HG03469 (cell line): ENCODE measurements at regions not wholly inside any gene's neighbourhood (a gene's known extent, or its start where the extent isn't known, plus 50 kb on each side); places are given as distances from the start of the nearest gene placed in this dataset.
"Not testable (repeated sequence)": the region's sequence is repeated elsewhere in the genome, so short reads cannot be mapped to it uniquely, and the experiment has no call there.

Experiments
- ATAC-seq: cut with Tn5 transposase; IDR thresholded peaks from one replicate; pipeline ENCODE4 v1.9.1; 2021; ENCODE audit warnings: mild to moderate bottlenecking, moderate library complexity, moderate number of reproducible peaks; ENCODE audit not compliant: unreplicated experiment

DNA sequence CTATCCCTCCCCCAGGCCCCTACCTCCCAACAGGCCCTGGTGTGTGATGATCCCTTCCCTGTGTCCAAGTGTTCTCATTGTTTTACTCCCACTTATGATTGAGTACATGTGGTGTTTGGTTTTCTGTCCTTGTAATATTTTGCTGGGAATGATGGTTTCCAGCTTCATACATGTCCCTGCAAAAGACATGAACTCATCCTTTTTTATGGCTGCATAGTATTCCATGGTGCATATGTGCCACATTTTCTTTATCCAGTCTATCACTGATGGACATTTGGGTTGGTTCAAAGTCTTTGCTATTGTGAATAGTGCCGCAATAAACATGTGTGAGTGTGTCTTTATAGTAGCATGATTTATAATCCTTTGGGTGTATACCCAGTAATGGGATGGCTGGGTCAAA, 151.7 kb downstream of the VSIG4 start:
- ATAC-seq, result not testable (repeated sequence)

DNA sequence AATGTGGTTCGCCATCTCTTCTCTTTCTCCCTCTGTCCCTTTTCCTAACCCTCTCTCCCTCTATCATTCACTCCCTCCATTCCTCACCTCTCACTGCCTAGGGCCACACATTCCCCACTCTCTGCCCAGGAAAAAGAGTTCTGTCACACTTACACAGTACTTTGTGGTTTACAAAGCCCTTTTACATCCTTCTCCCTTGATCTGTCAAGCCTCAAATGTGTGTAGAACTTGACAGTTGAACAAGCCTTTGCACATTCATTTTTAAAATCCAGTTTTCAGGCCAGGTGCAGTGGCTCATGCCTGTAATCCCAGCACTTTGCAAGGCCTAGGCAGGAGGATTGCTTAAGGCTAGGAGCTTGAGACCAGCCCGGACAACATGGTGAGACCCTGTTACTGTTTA, 156.3 kb downstream of the VSIG4 start:
- ATAC-seq, result no peak

DNA sequence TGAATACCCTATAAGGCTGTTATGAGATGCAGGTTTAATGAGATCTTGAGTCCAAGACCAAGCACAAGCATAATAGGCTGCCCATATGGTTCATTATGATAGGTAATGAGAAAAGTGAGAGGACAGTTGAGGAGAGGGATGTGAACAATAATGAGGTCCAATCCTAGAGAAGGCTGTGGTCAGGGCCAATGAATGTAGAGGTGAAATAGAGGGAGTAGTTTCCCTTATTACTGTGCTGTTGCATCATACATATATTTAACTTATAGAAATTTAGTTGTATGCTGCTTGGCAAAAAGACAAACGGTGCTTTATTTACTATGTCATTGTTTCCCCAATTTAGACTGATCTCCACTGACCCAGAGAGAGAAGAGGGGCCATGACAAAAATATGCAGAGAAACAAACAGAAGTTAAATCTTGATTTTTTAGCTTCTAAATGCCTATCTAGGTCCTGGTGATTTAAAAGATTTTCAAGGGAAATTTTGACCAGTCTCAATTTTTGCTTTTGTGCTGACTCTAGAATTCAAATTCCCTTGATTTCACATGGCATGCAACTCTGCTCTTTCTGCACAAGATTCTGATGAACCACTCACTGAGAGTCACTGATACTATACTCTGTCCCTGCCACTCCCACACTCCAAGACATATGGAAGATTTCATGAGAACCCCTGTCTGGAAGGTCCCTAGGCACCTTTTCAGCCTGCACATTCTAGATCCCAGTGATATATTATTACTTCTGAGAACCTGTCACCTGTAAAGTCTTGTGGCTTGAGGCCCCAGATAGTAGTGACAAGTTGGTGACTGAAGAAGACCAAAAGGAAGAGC, 159.7 kb downstream of the VSIG4 start:
- ATAC-seq, result no peak

- ATAC-seq, result no peak
Observed at GRCh38 chrX:65878456-65878855, 161.4 kb downstream of the VSIG4 start.

DNA sequence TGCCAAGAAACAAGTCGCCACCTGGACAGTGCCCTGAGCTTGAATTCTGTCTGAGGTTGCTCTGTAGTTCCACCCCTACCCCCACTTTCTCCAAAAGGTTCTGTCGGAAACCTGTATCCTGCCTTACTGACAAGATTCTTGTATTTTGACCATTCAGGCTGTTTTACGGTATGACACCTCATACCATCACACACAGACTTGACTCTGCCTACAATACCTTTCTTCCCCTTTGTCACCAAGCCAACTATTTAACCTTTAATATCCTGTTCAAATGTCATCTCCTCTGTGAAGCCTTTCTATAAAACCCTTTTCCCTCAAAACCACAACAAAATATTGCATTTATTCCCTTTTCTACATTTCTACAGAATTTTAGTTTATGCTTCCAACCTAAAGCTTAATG, 161.9 kb downstream of the VSIG4 start:
- ATAC-seq, result no peak

DNA sequence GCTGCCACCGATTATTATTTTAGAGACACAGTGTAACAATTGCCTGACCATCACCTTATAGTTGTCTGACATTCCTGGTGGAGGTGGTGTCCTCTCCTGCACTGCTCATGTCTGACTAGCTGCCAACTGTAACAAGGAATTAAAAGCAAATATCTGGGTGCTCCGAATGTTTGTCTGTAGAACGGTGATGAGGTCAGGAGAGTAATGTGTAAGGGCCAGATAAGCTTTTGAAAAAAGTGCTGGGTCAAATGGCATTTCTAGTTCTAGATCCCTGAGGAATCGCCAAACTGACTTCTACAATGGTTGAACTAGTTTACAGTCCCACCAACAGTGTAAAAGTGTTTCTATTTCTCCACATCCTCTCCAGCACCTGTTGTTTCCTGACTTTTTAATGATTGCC, 164.3 kb downstream of the VSIG4 start:
- ATAC-seq, result not testable (repeated sequence)

GRCh38 chrX:65874765-65875164, 165.1 kb downstream of the VSIG4 start:
- ATAC-seq, result no peak

GRCh38 chrX:65874110-65874509, 165.8 kb downstream of the VSIG4 start:
- no peak for ATAC-seq

DNA sequence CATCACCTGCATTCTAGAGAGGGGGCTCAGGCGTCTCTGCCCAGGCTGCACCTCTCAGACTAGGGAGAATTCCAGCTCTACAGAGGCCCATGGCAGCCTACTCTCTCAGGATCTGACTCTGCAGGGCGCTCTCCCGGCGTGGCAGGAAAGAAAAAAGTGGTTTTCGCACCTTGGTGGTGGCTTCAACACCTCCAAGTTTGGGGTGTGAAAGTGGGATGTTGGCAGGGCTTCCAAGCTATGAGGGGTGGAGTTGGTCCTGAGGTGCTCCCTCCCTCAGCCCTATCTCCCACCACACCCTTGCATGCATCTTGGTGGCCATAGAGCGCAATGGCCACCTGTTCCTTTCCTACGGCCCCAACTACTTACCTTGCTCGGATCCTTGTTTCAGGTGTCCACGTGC, 166.5 kb downstream of the VSIG4 start:
- ATAC-seq, result no peak

DNA sequence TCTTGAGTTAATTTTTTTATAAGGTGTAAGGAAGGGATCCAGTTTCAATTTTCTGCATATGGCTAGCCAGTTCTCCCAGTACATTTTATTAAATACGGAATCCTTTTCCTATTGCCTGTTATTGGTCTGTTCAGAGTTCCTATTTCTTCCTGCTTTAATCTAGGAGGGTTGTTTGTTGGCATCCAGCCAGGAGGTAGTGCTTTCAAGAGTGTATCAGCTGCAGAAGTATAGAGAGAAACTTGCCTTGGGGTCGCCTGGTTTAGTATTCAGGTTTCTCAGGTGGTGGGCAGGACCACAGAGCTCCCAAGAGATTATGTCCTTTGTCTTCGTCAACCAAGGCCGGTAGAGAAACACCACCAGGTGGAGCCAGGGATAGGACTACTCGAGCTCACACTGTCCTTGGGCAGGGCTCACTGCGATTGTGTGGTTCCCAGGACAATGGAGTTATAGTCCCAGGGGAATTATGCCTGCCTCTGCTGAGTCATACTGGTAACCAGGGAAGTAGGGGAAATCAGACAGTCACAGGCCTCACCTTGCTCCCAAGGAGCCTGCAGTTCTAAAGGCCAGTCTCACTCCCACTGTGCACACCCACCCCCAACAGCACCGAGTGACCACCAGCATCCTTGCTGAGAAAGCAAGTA, 168.1 kb downstream of the VSIG4 start:
- no peak for ATAC-seq

- ATAC-seq, result not testable (repeated sequence)
Observed at GRCh38 chrX:65870544-65870943, 169.3 kb downstream of the VSIG4 start.

- ATAC-seq, result no peak
Observed at GRCh38 chrX:65866773-65867172, 173.1 kb downstream of the VSIG4 start.

- peak; percentile 91 for ATAC-seq
Observed at GRCh38 chrX:65866146-65866545, 173.7 kb downstream of the VSIG4 start.

GRCh38 chrX:65862638-65863037, 177.2 kb downstream of the VSIG4 start:
- ATAC-seq, result no peak

- no peak for ATAC-seq
Observed at GRCh38 chrX:65859299-65859698, 180.6 kb downstream of the VSIG4 start.

- ATAC-seq, result not testable (repeated sequence)
Observed at GRCh38 chrX:65854437-65854836, 185.4 kb downstream of the VSIG4 start.

GRCh38 chrX:65851306-65851705, 183.9 kb downstream of the MSN start:
- not testable (repeated sequence) for ATAC-seq

DNA sequence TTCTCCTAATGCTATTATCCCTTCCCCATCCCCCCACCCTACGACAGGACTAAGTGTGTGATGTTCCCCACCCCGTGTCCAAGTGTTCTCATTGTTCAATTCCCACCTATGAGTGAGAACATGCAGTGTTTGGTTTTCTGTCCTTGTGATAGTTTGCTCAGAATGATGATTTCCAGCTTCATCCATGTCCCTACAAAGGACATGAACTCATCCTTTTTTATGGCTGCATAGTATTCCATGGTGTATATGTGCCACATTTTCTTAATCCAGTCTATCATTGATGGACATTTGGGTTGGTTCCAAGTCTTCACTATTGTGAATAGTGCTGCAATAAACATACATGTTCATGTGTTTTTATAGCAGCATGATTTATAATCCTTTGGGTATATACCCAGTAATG, 183.4 kb downstream of the MSN start:
- not testable (repeated sequence) for ATAC-seq

DNA sequence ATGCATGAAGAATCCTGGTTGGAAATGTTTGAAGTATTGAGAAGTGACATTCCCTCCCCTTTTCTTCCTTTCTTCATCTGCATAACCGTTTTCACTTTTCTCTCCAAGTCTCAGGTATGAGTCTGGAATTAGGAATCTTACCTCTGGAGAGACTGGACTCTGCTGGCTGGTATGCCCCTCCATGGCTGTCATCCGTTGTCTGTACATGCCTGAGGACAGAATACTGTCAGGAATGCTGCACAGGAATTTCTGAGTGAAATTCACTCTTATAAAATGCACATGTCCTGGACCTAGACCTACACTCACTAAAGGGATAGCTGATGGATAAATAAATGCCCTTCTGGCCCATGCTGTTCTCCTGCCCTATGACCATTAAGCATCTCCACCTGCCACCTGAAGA, 179.5 kb downstream of the MSN start:
- ATAC-seq, result no peak

- ATAC-seq, result no peak
Observed at GRCh38 chrX:65841263-65841662, 173.8 kb downstream of the MSN start.

DNA sequence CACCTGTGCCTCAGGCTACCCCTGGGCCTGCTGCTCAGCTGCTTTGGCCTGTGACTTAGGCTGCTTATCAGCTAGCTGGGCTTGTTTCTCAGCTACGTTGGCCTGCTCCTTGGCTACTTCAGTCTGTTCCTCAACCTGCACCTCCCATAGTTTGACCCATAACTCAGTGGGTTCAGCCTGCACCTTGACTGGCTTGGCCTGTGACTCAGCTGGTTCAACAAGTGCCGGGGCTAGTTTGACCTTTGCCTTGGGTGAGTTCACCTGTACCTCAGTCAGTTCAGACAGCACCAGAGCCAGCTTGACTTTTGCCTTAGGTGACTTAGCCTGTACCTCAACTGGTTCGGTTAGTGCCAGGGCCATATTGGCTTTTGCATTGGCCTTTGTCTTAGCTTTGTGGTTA, 171.2 kb downstream of the MSN start:
- ATAC-seq, result no peak

DNA sequence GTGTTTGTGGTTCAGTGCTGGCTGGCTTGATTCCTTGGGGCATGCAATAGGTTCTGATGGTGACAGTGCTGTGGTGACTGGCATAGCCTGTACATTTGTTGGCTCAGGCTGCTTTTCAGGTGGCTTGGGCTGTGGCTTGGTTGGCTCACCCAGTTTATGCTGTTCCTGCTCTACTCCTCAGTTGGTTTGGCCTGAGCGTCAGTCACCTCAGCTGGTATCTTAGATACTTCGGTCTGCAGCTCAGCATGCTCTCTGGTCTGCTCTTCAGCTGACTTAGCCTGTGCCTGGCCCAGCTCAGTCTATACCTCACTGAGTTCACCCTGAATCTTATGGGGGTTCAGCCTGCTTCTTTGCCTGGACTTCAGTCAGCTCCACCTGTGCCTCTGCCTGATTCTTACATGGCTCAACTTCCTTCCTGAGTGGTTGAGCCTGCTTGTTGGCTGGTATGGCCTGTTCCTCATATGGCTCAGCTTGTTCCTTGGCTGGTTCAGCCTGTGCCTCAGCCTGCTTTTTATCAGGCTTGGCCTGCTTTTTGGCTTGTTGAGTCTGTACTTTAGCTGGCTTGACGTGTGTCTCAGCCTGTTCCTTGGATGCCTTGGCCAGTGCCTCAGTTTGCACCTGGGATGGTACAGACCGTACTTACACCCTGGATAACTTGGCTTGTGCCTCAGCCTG, 170.6 kb downstream of the MSN start:
- no peak for ATAC-seq
